GM21360 (cell line): ENCODE measurements at regions not wholly inside any gene's neighbourhood (a gene's known extent, or its start where the extent isn't known, plus 50 kb on each side); places are given as distances from the start of the nearest gene placed in this dataset.

Source experiments
- ATAC-seq: cut with Tn5 transposase; IDR thresholded peaks from one replicate; pipeline ENCODE4 v1.9.1; 2021; ENCODE audit warnings: mild to moderate bottlenecking, moderate library complexity; ENCODE audit not compliant: unreplicated experiment

GRCh38 chr19:30151081-30151480 lies 209.0 kb downstream of the URI1 start:
- no peak for ATAC-seq

GRCh38 chr19:30152510-30153291 lies 210.7 kb downstream of the URI1 start:
- no peak for ATAC-seq

GRCh38 chr19:30153326-30154210 lies 211.5 kb downstream of the URI1 start:
- ATAC-seq, result peak; percentile 87

GRCh38 chr19:30154410-30154809 lies 212.4 kb downstream of the URI1 start:
- ATAC-seq, result no peak

GRCh38 chr19:30155381-30156200 lies 213.6 kb downstream of the URI1 start:
- ATAC-seq, result no peak

GRCh38 chr19:30156646-30157045 lies 214.6 kb downstream of the URI1 start:
- no peak for ATAC-seq

- ATAC-seq, result no peak
These were observed 213.9 kb upstream of the ZNF536 start for GRCh38 chr19:30158067-30158892.

- ATAC-seq, result no peak
These were observed 213.3 kb upstream of the ZNF536 start for GRCh38 chr19:30158893-30159245.

- no peak for ATAC-seq
These were observed 212.5 kb upstream of the ZNF536 start for GRCh38 chr19:30159636-30160035.

GRCh38 chr19:30160426-30160825 lies 211.8 kb upstream of the ZNF536 start:
- ATAC-seq, result no peak

- no peak for ATAC-seq
These were observed 211.0 kb upstream of the ZNF536 start for GRCh38 chr19:30161021-30161655.

GRCh38 chr19:30161770-30162169 lies 210.4 kb upstream of the ZNF536 start:
- ATAC-seq, result no peak

- no peak for ATAC-seq
These were observed 209.5 kb upstream of the ZNF536 start for GRCh38 chr19:30162718-30163117.

GRCh38 chr19:30163663-30164062 lies 208.5 kb upstream of the ZNF536 start:
- no peak for ATAC-seq

- no peak for ATAC-seq
These were observed 206.9 kb upstream of the ZNF536 start for GRCh38 chr19:30165228-30165813.

- no peak for ATAC-seq
These were observed 204.8 kb upstream of the ZNF536 start for GRCh38 chr19:30167206-30167868.

GRCh38 chr19:30167976-30168635 lies 204.1 kb upstream of the ZNF536 start:
- ATAC-seq, result no peak

- no peak for ATAC-seq
These were observed 203.4 kb upstream of the ZNF536 start for GRCh38 chr19:30168760-30169159.
